ENCODE measurements at regions not wholly inside any gene's neighbourhood (a gene's known extent, or its start where the extent isn't known, plus 50 kb on each side); places are given as distances from the start of the nearest gene placed in this dataset.

DNA sequence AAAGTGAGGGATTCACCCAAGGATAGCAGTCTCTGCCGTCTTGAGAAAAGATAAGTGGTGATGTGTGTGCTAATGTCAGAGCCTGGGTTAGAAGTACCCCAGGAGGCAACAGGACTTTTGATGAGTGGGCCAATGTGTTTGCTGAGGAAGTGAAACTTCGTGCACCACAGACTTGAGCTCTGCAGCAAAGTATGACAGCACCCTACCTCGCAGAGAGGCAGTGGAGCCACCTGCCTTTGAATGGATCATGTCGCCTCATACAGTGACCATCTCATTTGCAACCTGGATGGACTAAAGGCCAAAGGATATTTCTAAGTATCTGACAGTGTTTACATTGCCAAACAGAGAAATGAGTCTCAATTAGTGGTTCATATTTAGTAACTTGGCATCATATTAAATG, 593.9 kb upstream of the GRAMD2B start:
- FAIRE-seq (no peak), ATAC-seq (no peak), DNase-seq (ENCODE audit: low spot score) (no peak)
- WGBS (ENCODE audit: low lambda C conversion rate), result 3% methylated on average over 4 of the region's 4 CpGs
- ChIA-PET CTCF (ENCODE audit: low intra/inter-chr PET ratio, low total read pairs) (no interaction called here), POLR2A (no interaction called here)
- no peaks in the 10 kb centered on the region for H4K20me1 ChIP-seq (ENCODE audit: insufficient read depth, low read length)
- no TSS peak for BruUV-seq (replicated peaks)
- peaks cover 7% of the 10 kb centered on the region for H3K9me3 ChIP-seq (ENCODE audit: low read length)
- intact Hi-C loops (cut with micrococcal nuclease; ENCODE audit: unreplicated experiment) (no loop called here), in situ Hi-C loops (cut with HindIII; ENCODE audit: extremely low pct_ligation_motif_present, low pct_unique_long_range_greater_than_20kb) (no loop called here)
- H3K4me2 ChIP-seq (ENCODE audit: low read depth, low read length), result no peak overlapping the region
- no peak overlapping the region for H3K9ac ChIP-seq (ENCODE audit: insufficient read depth, low read depth, low read length)
- H3K79me2 ChIP-seq (ENCODE audit: insufficient read depth, low read length), result no peaks in the 10 kb centered on the region
- no peak overlapping the region for H2AFZ ChIP-seq (ENCODE audit: low read length)
- TF ChIP-seq ZNF563 (CRISPR knock-in tag; IDR thresholded peaks at IDR 0.05), result no peak
- no peak for TF ChIP-seq NFIC (IDR thresholded peaks at IDR 0.05; ENCODE audit: low read length)
- TF ChIP-seq LBX2 (CRISPR knock-in tag; IDR thresholded peaks at IDR 0.05; ENCODE audit: borderline replicate concordance), result no peak
- no peak for TF ChIP-seq ZNF652 (CRISPR knock-in tag; IDR thresholded peaks at IDR 0.05; ENCODE audit: borderline replicate concordance, low read depth)
- no peak for TF ChIP-seq ZNF512 (CRISPR knock-in tag; IDR thresholded peaks at IDR 0.05)
- no peak for TF ChIP-seq CBX1 (IDR thresholded peaks at IDR 0.05; ENCODE audit: low read depth)
- no peak for TF ChIP-seq CAMTA2 (CRISPR knock-in tag; IDR thresholded peaks at IDR 0.05; ENCODE audit: borderline replicate concordance)
- no peak for TF ChIP-seq ZNF724P (CRISPR knock-in tag; IDR thresholded peaks at IDR 0.05; ENCODE audit: borderline replicate concordance)
- no peak for TF ChIP-seq POLR2A (IDR thresholded peaks at IDR 0.05; ENCODE audit: insufficient read depth in 1 of 2, low read depth in 2 of 2, low read length in 2 of 2)
- no peak for TF ChIP-seq IKZF4 (CRISPR knock-in tag; IDR thresholded peaks at IDR 0.05; ENCODE audit: borderline replicate concordance, low read depth, not compliant biosample characterization)
- no peak for TF ChIP-seq RFX1 (IDR thresholded peaks at IDR 0.05)
- no peak overlapping the region for H3K4me3 ChIP-seq (replicated peaks in 1 of 3; ENCODE audit: insufficient read depth in 1 of 3, low read depth in 2 of 3, low read length in 3 of 3)
- no peaks in the 10 kb centered on the region for H3K4me1 ChIP-seq (ENCODE audit: insufficient read depth, low read length)
- H3K27me3 ChIP-seq (ENCODE audit: control insufficient read depth in 1 of 2, insufficient read depth in 2 of 2, low read length in 2 of 2), result no peaks in the 10 kb centered on the region
- H3K27ac ChIP-seq (ENCODE audit: extremely low read length, insufficient read depth, low read length), result no peak overlapping the region
- H3K36me3 ChIP-seq (replicated peaks in 1 of 2; ENCODE audit: control insufficient read depth in 1 of 2, insufficient read depth in 2 of 2, low read length in 2 of 2), result no peaks in the 10 kb centered on the region

Data from HepG2 (cell line).